Dedifferentiated amniotic fluid mesenchymal stem cell (primary cell): ENCODE measurements at regions not wholly inside any gene's neighbourhood (a gene's known extent, or its start where the extent isn't known, plus 50 kb on each side); places are given as distances from the start of the nearest gene placed in this dataset.

Experiments used
- DNase-seq: peaks from one replicate; pipeline ENCODE4 v3.0.0-alpha.2; 2016; ENCODE audit errors: extremely low spot score

DNA sequence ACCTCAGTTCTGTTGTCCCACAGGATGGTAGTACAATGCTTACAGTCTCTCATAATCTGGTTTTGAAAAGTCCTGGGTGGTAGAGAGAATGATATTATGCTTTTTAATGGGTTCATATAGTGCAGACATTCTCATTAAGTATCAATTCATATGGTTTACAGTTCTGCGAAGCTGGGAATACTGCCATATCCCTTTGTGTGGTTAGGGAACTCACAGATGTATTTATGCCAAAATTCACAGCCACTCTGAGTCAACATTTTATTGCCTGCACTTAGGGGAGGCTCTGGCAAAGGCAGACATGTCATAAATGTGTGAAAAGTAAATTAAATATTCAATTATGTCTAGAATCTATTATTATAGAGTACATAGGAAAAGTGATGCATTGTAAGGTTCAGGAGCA is 808.2 kb downstream of the SUCLG1 start:
- DNase-seq: no peak

DNA sequence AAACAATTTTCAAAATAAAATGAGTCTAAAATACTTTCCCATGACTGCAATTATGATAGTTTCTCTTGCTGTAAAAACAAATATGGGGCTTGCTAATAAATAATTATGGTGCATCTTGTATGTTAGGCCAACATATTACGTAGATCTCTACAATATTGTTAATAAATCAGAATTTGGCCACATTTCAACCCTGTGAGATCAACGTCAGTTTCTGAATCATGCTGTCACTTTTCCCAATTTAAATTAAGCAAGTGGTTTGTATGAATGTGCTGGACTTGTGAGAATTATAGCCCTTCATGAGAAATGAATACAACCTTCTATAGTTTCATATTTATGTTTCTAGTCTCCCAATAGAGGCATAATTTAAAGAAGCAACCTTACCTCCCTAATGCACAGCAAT is 808.9 kb downstream of the SUCLG1 start:
- no peak for DNase-seq

DNA sequence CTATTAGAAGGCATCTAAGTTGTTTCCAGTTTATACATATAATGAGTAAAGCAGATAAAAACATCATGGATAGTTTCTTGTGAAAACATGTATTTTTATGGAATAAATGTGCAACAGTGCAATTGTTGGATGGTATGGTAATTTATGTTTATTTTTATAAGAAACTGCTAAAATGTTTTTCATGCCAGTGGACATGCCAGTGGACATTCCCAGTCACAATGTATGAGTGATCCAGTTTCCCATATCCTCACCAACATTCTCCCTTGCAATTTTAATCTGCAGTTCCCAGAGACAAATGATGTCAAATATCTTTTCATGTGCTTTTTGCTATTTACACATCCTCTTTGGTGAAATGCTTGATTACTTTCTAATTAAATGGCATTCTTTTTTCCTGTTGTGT is 818.6 kb downstream of the SUCLG1 start:
- peak; percentile 50 for DNase-seq

DNA sequence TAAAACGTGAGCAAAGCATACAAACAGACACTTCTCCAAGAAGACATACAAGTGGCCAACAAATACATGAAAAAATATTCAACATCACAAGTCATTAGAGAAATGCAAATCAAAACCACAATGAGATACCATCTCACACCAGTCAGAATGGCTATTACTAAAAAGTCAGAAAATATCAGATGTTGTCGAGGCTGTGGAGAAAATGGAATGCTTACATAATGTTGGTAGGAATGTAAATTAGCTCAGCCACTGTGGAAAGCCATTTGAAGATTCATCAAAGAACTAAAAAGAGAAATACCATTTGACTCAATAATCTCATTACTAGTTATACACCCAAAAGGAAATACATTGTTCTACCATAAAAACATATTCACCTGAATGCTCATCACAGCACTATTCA is 825.7 kb downstream of the SUCLG1 start:
- DNase-seq: no peak

DNA sequence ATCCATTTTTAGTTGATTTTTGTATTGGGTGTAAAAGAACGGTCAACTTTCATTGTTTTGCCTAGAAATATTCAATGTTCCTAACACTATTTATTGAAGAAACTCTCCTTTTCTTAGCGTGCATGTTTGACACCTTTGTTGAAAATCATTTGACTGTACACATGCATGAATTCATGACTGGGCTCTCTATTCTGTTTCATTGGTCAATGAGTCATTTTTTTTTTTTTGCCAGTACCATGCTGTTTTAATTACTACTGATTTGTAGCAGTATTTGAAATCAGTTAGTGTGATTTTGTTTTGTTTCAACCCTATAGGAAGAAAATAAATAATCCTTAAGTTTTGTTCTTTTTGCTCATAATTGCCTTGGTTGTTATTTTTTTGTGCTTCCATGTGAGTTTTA is 828.7 kb downstream of the SUCLG1 start:
- DNase-seq: no peak

DNA sequence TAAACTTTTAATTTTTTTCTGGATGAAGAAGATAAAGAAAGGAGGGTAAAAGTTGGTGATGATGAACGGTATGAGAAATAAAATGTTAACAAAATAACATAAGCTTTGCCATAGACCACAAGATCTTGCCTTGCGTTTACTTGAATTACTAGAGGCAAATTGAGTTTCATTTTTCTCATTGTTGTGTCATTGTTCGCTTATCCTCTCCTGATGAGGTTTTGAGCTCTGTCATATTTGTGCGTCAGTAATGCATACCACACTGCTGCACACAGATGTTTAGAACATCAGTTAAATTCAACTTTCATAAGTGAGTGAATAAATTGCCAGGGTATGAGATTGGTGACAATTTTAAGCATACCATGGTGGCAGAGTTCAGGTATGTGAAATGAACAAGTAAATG is 843.6 kb downstream of the SUCLG1 start:
- DNase-seq: peak; percentile 62

DNA sequence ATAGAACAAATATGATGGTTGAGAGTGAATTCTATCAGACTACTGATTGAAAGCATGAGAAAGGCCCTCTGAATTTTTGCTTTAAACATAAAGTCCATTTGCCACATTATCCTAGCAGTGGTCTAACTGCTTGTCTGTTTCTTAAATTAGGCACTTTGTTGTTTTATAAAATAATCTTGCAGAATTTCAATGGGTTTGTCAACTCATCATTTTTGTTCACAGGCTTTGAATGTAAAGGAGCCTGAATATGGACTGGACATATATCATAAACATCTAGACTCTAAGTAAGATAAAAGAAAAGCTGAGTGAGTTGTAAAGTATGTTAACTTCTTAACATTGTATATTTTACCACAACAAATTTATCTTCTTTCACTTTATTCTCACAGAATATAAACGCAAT is 845.9 kb downstream of the SUCLG1 start:
- no peak for DNase-seq

DNA sequence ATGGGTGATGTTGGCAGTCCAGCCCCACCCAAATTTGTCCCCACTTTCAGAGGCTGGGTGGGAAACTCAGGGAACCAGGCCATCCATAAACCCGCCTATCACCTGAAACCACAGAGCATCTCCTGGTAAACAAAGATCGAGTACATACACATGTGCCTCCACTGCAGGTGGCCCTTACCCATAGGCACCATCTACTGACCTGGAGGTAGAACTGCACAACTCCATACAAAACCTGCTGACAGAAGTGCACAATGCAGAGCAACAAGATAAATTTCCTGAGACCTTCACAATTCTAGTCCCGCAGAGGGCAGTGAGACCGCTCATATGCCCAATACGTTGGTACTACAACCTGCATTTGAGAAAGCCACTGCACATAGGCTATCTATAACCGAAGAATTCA is 856.3 kb downstream of the SUCLG1 start:
- DNase-seq: no peak

DNA sequence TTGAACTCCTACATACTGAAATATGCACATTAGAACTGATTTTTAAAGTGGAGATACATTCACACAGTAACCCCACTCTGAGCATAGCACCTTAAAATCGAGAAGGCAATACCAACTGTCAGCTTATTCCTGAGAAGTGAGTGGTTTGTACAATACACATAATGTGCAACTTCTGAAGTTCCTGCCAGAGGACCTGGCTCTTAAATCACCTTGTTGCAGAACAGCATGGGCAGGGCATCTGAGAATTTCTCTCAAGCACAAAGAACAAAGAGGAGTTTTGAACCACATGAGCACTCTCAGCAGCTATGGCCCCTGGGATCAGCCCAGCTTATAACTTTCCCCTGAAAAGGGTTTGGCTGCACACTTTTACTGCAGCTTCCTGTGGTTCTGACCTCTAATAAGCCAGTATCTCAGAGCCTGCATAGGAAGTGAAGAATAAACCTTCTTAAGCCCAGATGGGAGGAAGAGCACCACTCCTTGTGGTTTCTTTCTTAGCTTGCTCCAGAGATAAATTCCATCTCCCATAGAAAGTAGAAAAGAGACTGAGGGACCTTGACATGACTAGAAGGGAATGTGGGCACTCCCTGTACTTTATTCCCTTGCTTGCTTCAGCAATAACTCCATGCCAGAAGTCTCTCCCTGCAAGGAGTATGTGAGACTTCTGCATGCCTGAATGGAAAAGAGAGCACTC is 862.3 kb downstream of the SUCLG1 start:
- DNase-seq: no peak

DNA sequence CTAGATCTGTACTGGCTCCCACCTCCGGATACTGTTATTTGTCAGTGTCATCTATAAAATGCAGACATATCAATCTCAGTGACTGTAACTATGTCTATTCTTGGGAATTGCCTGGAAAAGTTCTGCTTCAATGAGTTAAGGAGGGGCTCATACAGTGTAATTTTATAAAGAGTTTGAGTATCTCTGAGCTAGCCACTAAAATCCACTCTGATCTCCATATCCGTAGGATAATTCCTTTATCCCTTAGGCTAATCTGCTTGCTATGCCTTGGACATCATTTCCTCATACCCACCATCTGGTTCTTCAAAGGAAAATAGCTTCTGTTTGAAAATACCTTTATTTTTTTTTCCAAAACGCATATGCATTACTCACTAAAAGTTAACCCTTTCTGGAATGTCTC is 863.2 kb downstream of the SUCLG1 start:
- DNase-seq: peak; percentile 35

DNA sequence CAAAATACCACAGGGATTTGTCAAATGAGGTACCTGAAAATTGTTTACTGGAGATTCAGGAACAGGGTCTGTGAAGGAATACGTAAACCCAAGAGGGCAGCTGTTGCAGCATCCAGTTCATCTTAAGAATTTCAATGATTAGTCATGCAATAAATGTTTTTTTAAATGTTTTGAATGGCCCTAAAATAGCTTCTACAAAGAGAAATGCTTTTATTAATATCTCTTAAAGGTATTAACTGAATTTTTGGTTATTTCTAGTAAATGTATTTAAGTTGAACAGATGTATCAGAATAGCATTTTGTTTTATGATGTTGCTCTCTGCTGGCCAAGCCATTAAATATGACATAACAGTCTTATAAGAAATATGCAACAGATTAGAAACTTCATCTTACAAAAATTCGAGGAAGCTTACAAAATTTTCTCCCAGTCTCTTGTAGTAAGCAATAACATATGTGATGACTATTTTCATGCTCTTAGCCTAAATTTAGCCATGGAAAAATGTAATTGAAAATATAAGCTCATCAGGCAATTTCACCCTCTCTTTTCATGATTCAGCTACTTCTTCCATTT is 863.9 kb downstream of the SUCLG1 start:
- peak; percentile 89 for DNase-seq

DNA sequence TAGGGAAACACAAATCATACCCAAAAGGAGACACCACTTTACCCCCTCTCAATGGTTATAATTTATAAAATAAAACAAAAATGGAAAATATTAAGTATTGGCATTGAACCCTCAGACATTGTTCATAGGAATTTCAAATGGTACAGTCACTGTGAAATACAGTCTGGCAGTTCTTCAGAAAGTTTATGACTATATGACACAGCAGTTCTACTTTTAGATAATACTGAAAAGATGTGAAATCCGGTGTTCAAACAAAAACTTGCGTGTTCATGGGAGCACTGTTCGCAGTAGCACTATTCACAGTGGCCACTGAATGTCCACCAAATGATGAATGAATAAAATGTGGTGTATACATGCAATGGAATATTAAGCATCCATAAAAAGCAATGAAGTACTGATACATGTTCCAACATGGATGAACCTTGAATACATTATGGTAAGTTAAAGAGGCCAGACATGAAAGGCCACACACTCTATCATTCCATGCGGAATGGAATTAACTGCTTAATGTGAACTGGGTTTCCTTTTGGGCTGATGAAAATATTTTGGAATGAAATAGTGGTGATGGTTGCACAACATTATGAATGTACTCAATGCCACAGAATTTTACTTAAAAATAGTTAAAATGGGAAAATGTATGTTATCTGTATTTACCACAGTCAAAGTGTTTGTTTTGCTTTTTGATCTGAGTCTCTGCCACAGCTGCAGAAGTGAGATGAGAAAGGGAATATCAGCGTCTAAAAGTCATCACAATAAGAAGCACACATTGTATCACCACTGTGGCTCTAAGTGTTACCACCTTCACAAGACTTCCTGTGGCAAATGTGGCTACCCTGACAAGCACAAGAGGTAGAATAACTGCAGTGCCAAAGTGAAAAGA is 864.6 kb downstream of the SUCLG1 start:
- DNase-seq: no peak

DNA sequence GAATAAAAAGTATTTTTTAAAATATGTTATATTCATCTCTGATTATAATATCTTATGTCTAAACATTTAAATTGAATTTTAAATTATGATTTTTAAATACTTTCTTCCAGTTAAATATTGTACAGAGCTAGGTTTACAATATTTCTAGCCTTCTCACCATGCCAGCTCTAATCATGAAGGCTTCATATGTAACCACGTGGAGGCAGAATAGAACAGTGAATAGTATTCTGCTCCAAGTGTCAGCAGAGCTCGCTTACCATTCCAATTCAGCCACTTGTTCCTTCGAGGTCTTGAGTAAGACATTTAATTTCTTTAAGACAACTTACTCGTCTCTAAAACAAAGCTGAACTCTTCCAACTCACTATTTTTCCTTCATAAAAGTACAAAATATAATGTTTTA is 871.8 kb downstream of the SUCLG1 start:
- no peak for DNase-seq

DNA sequence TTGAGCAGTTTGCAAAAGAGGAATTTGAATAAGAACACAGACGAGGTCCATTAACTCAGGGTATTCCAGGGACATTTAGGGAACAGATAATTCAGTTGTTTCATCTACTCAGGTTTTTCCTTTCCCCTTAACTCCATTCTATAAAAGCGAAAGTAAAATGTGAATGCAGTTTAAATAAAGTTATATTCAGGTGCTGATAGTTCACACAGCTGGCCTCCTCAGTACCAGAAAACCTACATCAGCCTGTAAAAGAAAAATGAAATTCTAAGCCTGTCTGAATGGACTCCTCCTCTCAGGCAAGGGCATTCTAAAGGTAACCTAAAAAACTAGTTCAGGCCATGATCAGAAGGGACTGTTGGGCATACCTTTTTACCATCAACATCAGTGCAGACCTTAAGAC is 873.8 kb downstream of the SUCLG1 start:
- no peak for DNase-seq

DNA sequence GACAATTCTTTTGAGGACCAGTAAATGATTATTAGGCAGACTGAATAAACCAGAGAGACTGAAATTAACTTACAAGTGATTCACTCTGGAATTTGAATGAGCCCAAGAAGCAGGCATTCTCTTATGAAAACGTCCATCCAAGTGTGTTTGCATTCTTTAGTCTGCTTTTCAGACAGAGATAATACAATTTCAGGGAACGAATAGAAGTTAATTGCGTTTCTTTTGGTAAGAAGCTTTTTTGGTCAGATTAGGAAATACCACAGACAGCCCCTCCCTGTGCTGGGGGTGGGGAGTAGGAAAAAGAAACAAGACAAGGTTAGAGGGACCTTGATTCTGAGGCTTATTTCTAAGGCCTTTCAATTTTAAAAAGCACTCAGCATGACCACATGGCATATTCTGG is 874.4 kb downstream of the SUCLG1 start:
- peak; percentile 48 for DNase-seq

DNA sequence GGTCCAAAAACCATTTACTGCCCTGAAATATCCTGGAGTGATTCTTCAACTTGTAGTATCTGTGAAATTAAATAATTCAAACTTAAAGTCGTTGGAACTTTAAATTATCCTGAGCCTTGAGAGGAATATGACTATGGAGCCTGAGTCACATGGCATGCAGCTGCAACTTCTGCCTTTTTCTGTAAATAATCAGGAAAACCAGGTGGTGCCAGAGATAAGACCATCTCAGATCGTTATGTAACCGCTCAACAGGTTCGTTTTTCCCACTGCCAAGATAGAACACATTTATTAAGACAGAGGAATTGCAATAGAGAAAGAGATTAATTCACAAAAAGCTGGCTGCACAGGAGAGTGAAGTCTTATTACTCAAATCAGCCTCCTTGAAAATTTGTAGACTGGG is 876.5 kb downstream of the SUCLG1 start:
- DNase-seq: no peak

DNA sequence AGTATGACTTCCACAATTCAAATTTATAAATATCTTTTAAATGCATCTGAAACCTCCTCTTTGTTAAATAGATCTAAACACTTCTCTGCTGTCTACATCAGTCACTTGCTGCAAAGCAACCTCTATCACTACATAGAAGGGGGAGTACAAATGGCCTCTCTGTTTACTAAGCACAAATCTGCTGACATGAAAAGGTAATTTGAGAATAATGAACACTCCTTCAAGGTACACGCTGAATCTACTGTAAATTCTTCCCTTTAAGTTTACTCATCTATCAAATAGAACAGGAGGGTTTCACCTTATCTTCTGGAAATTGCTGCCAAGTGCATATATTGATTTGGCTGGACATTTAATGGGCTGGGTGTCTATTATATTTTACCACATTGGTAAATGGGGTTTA is 879.6 kb downstream of the SUCLG1 start:
- DNase-seq: no peak

DNA sequence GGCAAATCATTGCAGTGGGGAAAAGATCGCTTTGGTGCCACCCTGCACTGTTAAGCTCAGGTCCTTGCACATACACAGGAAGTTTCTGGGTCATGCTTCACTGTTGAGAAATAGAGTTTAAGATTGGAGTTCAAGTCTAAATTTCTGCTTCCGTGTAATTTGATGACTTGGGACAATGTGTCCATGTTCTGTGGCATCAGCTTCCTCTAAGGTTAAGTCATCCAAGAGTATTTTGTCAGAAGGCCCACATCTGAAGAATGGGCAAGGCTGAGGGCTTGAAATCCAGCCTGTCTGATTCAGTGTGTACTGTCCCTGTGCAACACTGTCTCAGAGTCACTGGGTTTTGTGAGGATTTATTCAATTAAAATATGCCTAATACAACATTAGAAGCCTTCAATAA is 880.7 kb downstream of the SUCLG1 start:
- no peak for DNase-seq

DNA sequence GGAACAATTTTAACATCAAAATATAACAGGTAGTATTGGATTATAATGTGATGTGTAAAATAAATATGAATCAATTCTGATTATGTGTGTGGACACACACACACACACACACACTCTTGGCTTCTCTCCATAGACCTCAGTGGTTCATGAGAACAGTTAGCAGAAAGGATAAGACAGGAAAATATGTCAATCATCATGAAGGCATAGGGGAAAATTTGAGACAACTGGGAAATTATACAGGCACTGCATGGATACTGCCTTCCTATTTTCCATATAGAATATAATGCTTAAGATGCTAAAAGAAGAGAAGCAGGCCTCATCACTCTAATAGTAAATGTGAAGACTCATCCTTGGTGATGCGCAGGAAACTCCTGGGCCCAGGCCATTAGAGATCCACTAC is 884.5 kb downstream of the SUCLG1 start:
- DNase-seq: no peak

DNA sequence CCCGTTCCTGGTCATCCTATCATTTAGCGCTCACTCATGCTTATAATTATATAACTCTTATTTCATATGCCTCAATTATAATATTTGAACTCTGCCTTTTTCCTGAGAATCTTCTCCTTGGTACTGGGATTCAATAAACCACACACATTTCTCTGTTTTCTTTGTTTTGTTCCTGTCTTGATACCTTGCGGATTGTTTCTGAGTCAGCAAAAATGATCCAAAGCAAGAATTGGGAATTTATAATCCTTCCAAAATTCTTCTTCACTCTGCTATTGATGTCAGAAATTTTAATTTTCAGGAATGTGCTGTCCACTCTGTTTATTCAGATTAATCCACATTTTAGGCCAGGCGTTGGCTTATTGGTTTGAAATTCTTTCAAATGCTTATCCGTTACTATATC is 886.0 kb downstream of the SUCLG1 start:
- no peak for DNase-seq

DNA sequence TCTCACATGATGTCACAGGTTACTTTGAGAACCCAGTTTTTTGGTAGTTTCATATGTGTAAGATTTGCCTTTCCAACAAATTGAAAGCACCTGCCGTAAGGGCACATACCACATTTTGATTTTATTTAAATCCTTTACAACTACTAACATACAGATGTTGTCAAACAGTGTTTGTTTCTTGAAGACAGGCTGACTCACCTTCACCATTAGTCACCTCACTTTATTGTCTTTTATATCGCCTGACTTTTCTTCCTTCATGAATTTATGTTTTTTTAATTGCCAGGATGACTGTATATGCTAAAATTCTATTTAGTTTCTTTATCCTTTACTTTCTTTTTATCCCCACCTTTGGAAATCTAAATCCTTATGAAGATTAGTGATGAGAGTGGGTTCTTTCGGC is 886.7 kb downstream of the SUCLG1 start:
- no peak for DNase-seq

DNA sequence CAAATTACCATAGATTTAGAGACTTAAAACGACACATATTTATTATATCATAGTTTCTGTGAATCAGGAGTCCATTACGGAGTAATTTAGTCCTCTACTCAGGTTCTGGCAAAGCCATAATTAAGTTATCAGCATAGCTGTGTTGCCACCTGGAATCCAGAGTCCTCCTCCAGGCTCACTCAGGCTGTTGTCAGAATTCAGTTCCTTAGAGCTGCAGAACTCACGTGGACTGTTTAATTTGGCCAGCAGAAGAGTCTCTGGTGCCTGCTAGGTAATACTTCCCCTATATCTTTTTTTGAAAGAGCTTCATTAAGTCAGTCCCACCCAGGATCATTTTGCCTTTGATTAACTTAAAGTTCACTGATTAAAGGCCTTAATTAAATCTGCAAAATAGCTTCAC is 891.5 kb downstream of the SUCLG1 start:
- DNase-seq: no peak

DNA sequence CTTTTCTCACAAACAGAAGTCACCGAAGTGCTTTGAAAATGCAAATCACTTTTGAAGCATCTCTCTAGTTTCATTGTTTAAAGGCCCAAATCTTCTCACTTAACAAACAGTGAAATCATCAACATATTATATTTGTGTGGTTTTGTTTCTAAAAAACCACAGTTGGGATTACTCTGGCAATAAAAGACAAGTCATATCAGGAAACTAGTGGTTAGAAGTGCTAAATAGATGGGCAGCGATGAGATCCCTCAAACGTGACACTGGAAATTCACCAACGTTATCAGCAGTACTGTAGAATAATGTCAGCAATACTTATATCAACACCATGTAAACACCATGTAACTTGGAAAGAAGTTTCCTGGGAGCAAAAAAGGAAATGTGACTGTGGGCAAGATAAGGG is 893.5 kb downstream of the SUCLG1 start:
- no peak for DNase-seq
